IgD-negative memory B cell (primary cell): ENCODE measurements at regions not wholly inside any gene's neighbourhood (a gene's known extent, or its start where the extent isn't known, plus 50 kb on each side); places are given as distances from the start of the nearest gene placed in this dataset.

Source experiments
- H3K27ac Mint-ChIP-seq, 3 donors: one replicate each; pipeline ENCODE4 v1.8.0; 2020 to 2022; ENCODE audit warnings: mild to moderate bottlenecking in 3 of 3, mixed read lengths in 3 of 3, moderate library complexity in 1 of 3
- H3K27me3 Mint-ChIP-seq: one replicate; pipeline ENCODE4 v1.8.0; 2021; ENCODE audit warnings: mixed read lengths
- H3K36me3 Mint-ChIP-seq: one replicate; pipeline ENCODE4 v1.8.0; 2020; ENCODE audit warnings: mild to moderate bottlenecking, mixed read lengths
- H3K4me1 Mint-ChIP-seq, 3 donors: one replicate each; pipeline ENCODE4 v1.8.0; 2020 to 2022; ENCODE audit warnings: mixed read lengths in 3 of 3, mild to moderate bottlenecking in 1 of 3
- H3K4me3 Mint-ChIP-seq, 4 donors: one replicate each; pipeline ENCODE4 v1.8.0; 2020 to 2022; ENCODE audit warnings: mild to moderate bottlenecking in 4 of 4, mixed read lengths in 4 of 4, moderate library complexity in 3 of 4
- H3K9me3 Mint-ChIP-seq, 3 donors: one replicate each; pipeline ENCODE4 v1.8.0; 2020 to 2021; ENCODE audit warnings: mixed read lengths in 3 of 3, mild to moderate bottlenecking in 1 of 3

GRCh38 chr13:32911506-32911905, 104.7 kb upstream of the KL start:
- no peak overlapping the region for H3K27ac Mint-ChIP-seq
- H3K9me3 Mint-ChIP-seq: peaks cover under 1 to 7% (median 4%) of the 10 kb centered on the region in 3 donors
- H3K36me3 Mint-ChIP-seq: no peaks in the 10 kb centered on the region
- peaks cover 4% of the 10 kb centered on the region for H3K27me3 Mint-ChIP-seq
- no peak overlapping the region for H3K4me3 Mint-ChIP-seq
- no peaks in the 10 kb centered on the region for H3K4me1 Mint-ChIP-seq

DNA sequence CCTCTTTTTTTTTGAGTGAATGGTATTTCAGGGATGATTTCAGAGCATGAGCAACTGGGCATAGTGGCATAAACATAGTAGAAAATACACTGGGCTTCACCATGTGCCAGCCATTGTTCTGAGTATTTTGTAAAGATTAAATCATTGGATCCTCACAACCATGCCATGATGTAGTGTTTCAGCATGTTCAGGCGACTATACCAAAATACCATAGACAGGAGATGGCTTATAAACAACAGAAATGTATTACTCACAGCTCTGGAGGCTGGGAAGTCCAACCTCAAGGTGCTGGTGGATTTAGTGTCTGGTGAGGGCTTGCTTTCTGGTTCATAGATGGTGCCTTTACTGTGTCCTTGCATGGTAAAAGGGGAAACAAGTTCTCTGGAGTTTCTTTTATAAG, 101.5 kb upstream of the KL start:
- peaks cover 3 to 15% (median 6%) of the 10 kb centered on the region in 3 donors for H3K9me3 Mint-ChIP-seq
- no peak overlapping the region for H3K4me3 Mint-ChIP-seq
- H3K27me3 Mint-ChIP-seq: peaks cover 3% of the 10 kb centered on the region
- H3K27ac Mint-ChIP-seq: no peak overlapping the region
- H3K36me3 Mint-ChIP-seq: no peaks in the 10 kb centered on the region
- H3K4me1 Mint-ChIP-seq: no peaks in the 10 kb centered on the region

- Mint-ChIP-seq H3K4me1 (no peaks in the 10 kb centered on the region), H3K27ac (no peak overlapping the region), H3K27me3 (peaks cover 6% of the 10 kb centered on the region), H3K36me3 (no peaks in the 10 kb centered on the region), H3K4me3 (no peak overlapping the region), H3K9me3 (peaks cover 3 to 15% (median 6%) of the 10 kb centered on the region in 3 donors)
Measured at GRCh38 chr13:32917504-32917903, 98.7 kb upstream of the KL start.

- no peak overlapping the region for H3K27ac Mint-ChIP-seq
- peaks cover 4% of the 10 kb centered on the region for H3K27me3 Mint-ChIP-seq
- no peaks in the 10 kb centered on the region for H3K36me3 Mint-ChIP-seq
- no peak overlapping the region for H3K4me3 Mint-ChIP-seq
- no peaks in the 10 kb centered on the region for H3K4me1 Mint-ChIP-seq
- H3K9me3 Mint-ChIP-seq: no peaks in the 10 kb centered on the region
Measured at GRCh38 chr13:32923725-32924124, 92.5 kb upstream of the KL start.

GRCh38 chr13:32924886-32925285, 91.3 kb upstream of the KL start:
- no peak overlapping the region for H3K27ac Mint-ChIP-seq

GRCh38 chr13:32925506-32925905, 90.7 kb upstream of the KL start:
- no peak overlapping the region for H3K27ac Mint-ChIP-seq
- H3K27me3 Mint-ChIP-seq: peaks cover 4% of the 10 kb centered on the region
- H3K9me3 Mint-ChIP-seq: no peaks in the 10 kb centered on the region
- H3K36me3 Mint-ChIP-seq: no peaks in the 10 kb centered on the region
- H3K4me1 Mint-ChIP-seq: no peaks in the 10 kb centered on the region
- H3K4me3 Mint-ChIP-seq: no peak overlapping the region

More at GRCh38 chr13:32924886-32925285, 91.3 kb upstream of the KL start:
- Mint-ChIP-seq H3K27me3 (peaks cover 4% of the 10 kb centered on the region), H3K9me3 (no peaks in the 10 kb centered on the region), H3K4me3 (no peak overlapping the region), H3K4me1 (no peaks in the 10 kb centered on the region), H3K36me3 (no peaks in the 10 kb centered on the region)

- Mint-ChIP-seq H3K36me3 (no peaks in the 10 kb centered on the region), H3K27ac (no peak overlapping the region), H3K4me1 (no peaks in the 10 kb centered on the region), H3K4me3 (no peak overlapping the region), H3K27me3 (peaks cover 21% of the 10 kb centered on the region), H3K9me3 (peaks cover 3 to 11% (median 5%) of the 10 kb centered on the region in 3 donors)
Measured at GRCh38 chr13:32932376-32932775, 83.8 kb upstream of the KL start.

GRCh38 chr13:32936716-32937115, 79.5 kb upstream of the KL start:
- Mint-ChIP-seq H3K9me3 (peaks cover 3 to 10% (median 7%) of the 10 kb centered on the region in 3 donors), H3K27ac (no peak overlapping the region), H3K4me1 (no peaks in the 10 kb centered on the region), H3K27me3 (peaks cover 24% of the 10 kb centered on the region), H3K36me3 (no peaks in the 10 kb centered on the region), H3K4me3 (no peak overlapping the region)

GRCh38 chr13:32938314-32938713, 77.9 kb upstream of the KL start:
- H3K9me3 Mint-ChIP-seq: peaks cover 0 to 5% (median 4%) of the 10 kb centered on the region in 3 donors
- H3K36me3 Mint-ChIP-seq: no peaks in the 10 kb centered on the region
- H3K27me3 Mint-ChIP-seq: peaks cover 20% of the 10 kb centered on the region
- no peak overlapping the region for H3K4me3 Mint-ChIP-seq
- H3K4me1 Mint-ChIP-seq: no peaks in the 10 kb centered on the region
- no peak overlapping the region for H3K27ac Mint-ChIP-seq

- no peaks in the 10 kb centered on the region for H3K4me1 Mint-ChIP-seq
- H3K27me3 Mint-ChIP-seq: peaks cover 16% of the 10 kb centered on the region
- H3K36me3 Mint-ChIP-seq: no peaks in the 10 kb centered on the region
- H3K27ac Mint-ChIP-seq: no peak overlapping the region
- H3K9me3 Mint-ChIP-seq: peaks cover 0 to 5% (median 3%) of the 10 kb centered on the region in 3 donors
- no peak overlapping the region for H3K4me3 Mint-ChIP-seq
Measured at GRCh38 chr13:32938907-32939306, 77.3 kb upstream of the KL start.

GRCh38 chr13:32940601-32941000, 75.6 kb upstream of the KL start:
- no peak overlapping the region for H3K27ac Mint-ChIP-seq
- H3K4me1 Mint-ChIP-seq: no peaks in the 10 kb centered on the region
- no peak overlapping the region for H3K4me3 Mint-ChIP-seq
- H3K36me3 Mint-ChIP-seq: no peaks in the 10 kb centered on the region
- peaks cover 0 to 5% (median 0%) of the 10 kb centered on the region in 3 donors for H3K9me3 Mint-ChIP-seq
- H3K27me3 Mint-ChIP-seq: peaks cover 15% of the 10 kb centered on the region

- Mint-ChIP-seq H3K4me1 (no peaks in the 10 kb centered on the region), H3K27me3 (peaks cover 8% of the 10 kb centered on the region), H3K27ac (no peak overlapping the region), H3K9me3 (peaks cover 0 to 5% (median 2%) of the 10 kb centered on the region in 3 donors), H3K4me3 (no peak overlapping the region), H3K36me3 (no peaks in the 10 kb centered on the region)
Measured at GRCh38 chr13:32941368-32941767, 74.9 kb upstream of the KL start.

- Mint-ChIP-seq H3K27ac (no peak overlapping the region), H3K4me3 (no peak overlapping the region), H3K9me3 (peaks cover 0 to 2% (median 0%) of the 10 kb centered on the region in 3 donors), H3K27me3 (peaks cover 9% of the 10 kb centered on the region), H3K36me3 (no peaks in the 10 kb centered on the region), H3K4me1 (no peaks in the 10 kb centered on the region)
Measured at GRCh38 chr13:32946558-32946957, 69.7 kb upstream of the KL start.

DNA sequence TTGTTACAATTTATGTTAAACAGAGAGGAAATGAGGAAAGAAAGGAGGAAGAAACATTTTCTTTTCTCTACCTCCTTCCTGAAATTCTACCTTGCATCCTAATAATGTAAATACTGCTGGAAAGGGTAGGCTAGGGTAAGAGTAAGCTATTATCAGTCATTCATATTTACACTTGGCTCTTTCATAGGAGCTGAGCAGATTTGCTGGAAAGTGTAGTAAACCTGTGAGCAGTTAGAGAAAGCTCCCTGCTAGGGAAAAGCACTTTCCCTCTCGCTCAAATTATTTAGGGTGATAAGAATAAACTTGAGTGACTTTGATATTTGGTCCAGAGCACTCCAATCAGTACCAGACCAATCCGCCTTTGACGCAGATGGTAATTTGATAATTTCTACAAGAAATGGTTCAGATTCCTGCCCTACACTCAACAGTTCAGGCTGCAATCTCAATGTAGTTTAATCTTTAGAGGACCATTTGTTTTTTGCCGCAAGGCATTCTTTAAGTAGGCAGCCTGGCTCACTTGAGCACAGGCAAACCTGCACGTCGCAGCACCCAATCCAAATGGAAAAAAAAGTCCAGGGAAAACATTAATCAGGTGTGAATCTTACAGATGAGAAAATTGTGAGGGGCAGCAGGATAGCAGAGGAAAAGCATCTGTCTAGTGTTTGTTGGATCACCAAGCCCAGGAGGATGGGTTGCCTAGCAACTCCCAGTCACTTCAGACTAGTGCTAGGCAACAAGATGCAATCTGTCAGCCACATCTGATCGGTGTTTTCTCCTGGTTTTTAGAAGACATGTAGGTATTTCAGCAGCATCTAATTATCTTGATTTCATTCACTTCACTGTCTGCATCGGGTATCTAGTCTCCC, 68.6 kb upstream of the KL start:
- H3K9me3 Mint-ChIP-seq: peaks cover 0 to 2% (median 0%) of the 10 kb centered on the region in 3 donors
- no peak overlapping the region for H3K27ac Mint-ChIP-seq
- no peak overlapping the region for H3K4me3 Mint-ChIP-seq
- H3K27me3 Mint-ChIP-seq: peaks cover 11% of the 10 kb centered on the region
- H3K4me1 Mint-ChIP-seq: no peaks in the 10 kb centered on the region
- no peaks in the 10 kb centered on the region for H3K36me3 Mint-ChIP-seq

DNA sequence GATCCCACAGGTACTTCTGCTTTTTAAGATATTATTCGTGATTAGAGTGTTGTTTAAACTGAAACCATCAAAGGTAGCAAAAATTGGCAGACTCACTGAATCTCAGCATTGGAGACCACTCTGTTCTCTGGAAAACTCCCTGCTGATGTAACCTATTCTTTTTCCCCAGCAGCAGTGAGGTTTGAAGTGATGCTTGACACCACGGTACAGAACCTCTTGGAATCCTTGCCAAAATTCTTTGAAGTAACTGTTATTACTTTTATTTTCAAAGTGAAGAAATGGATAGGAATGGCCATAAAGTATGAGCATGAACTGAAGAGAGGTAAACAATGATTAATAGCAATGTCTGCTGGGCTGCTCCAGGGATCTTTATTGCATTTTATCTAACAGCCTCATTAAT, 66.4 kb upstream of the KL start:
- Mint-ChIP-seq H3K36me3 (no peaks in the 10 kb centered on the region), H3K4me3 (no peak overlapping the region), H3K4me1 (no peaks in the 10 kb centered on the region), H3K9me3 (peaks cover 0 to 2% (median 0%) of the 10 kb centered on the region in 3 donors), H3K27ac (no peak overlapping the region), H3K27me3 (peaks cover 12% of the 10 kb centered on the region)

DNA sequence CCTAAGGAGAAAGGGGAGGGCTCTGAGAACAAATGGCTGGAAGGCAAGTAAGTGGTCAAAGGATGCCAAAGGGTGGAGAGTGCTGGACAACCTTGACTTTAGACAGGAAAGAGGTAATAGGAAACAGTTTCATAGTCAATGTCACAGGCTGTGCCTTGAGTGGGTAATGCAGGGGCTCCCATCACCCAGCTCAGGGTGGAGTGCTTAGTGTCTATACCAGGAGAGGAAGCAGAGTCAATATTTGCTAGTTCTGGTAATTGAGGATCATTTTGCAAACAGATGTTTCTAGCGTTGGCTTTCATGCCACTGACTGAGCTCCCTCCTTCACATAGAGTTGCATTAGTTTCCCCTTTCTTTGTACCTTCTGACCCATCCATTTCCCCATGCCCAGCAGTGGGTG, 64.6 kb upstream of the KL start:
- Mint-ChIP-seq H3K36me3 (no peaks in the 10 kb centered on the region), H3K4me3 (no peak overlapping the region), H3K4me1 (no peaks in the 10 kb centered on the region), H3K27ac (no peak overlapping the region), H3K9me3 (no peaks in the 10 kb centered on the region), H3K27me3 (peaks cover 12% of the 10 kb centered on the region)
